Progenitor cell of endocrine pancreas (in vitro differentiated cells): ENCODE measurements at regions not wholly inside any gene's neighbourhood (a gene's known extent, or its start where the extent isn't known, plus 50 kb on each side); places are given as distances from the start of the nearest gene placed in this dataset.

ENCODE experiments used
- DNase-seq: peaks from one replicate; pipeline ENCODE4 v3.0.0; 2021; ENCODE audit warnings: low spot score; ENCODE audit not compliant: unreplicated experiment
- H3K27ac Mint-ChIP-seq: 2 replicates; pipeline ENCODE4 v1.8.0; 2021; ENCODE audit warnings: mild to moderate bottlenecking, moderate library complexity, mixed read lengths
- H3K27me3 Mint-ChIP-seq: 2 replicates; pipeline ENCODE4 v1.8.0; 2021; ENCODE audit warnings: mixed read lengths
- H3K36me3 Mint-ChIP-seq: 2 replicates; pipeline ENCODE4 v1.8.0; 2022; ENCODE audit warnings: mixed read lengths; ENCODE audit not compliant: insufficient read depth
- H3K4me1 Mint-ChIP-seq: 2 replicates; pipeline ENCODE4 v1.8.0; 2021; ENCODE audit warnings: low read depth, mixed read lengths
- H3K4me3 Mint-ChIP-seq: 2 replicates; pipeline ENCODE4 v1.8.0; 2021; ENCODE audit warnings: low read depth, mild to moderate bottlenecking, moderate library complexity, mixed read lengths
- H3K9me3 Mint-ChIP-seq: 2 replicates; pipeline ENCODE4 v1.8.0; 2021; ENCODE audit warnings: low read depth, mixed read lengths
- CTCF ChIP-seq: fragments of 200-600 bp; sonication (generic); IDR thresholded peaks from one replicate; pipeline ENCODE4 v1.5.0; 2021; ENCODE audit warnings: antibody characterized with exemption, mild to moderate bottlenecking; ENCODE audit not compliant: unreplicated experiment

DNA sequence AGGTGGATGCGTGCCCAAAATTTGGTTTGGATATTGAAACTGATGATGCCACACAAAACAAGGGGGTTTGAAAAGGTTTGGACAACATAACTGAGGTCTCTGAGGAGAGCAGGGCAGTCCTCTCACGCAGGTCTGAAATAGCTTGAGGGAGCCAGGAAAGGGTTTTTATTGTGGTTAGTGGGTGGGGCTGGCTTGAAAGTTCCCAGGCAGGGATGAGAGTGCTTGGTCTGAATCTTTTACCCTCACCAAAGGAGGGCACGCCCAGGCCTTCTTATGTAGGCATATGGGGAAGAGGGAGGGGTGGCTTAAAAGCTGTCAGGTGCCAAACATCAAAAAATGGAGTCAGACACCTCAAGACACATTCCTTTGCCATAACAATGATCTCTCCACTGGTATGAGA lies 493.1 kb upstream of the CCDC196 start:
- Mint-ChIP-seq H3K4me3 (no peak overlapping the region), H3K36me3 (no peaks in the 10 kb centered on the region), H3K9me3 (no peaks in the 10 kb centered on the region), H3K27ac (no peak overlapping the region), H3K27me3 (no peaks in the 10 kb centered on the region), H3K4me1 (no peaks in the 10 kb centered on the region)
- TF ChIP-seq CTCF = no peak
- DNase-seq = no peak

- no peak overlapping the region for H3K27ac Mint-ChIP-seq
- H3K36me3 Mint-ChIP-seq = no peaks in the 10 kb centered on the region
- peaks cover 3% of the 10 kb centered on the region for H3K9me3 Mint-ChIP-seq
- no peak for TF ChIP-seq CTCF
- H3K4me1 Mint-ChIP-seq = no peaks in the 10 kb centered on the region
- no peak for DNase-seq
- no peaks in the 10 kb centered on the region for H3K27me3 Mint-ChIP-seq
- no peak overlapping the region for H3K4me3 Mint-ChIP-seq
These were observed 492.2 kb upstream of the CCDC196 start for GRCh38 chr14:65993996-65994395.

DNA sequence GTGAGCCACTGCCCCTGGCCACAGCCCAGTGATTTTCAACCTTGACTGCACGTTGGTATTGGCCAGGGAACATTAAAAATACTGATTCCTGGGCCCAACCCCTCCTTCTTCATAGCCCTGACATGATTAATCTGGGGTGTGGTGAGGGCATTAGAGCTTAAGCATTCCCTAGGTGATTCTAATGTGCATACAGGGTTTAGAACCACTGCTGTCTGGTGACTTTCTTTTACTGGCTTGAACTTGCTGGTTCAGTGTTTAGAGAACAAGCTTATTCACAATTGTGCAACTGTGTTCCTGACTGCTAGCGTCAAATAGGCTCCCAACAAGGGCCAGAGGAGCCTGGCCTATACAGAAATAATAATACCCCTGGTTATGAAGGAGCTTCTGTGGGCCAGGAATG lies 488.8 kb upstream of the CCDC196 start:
- peaks cover 29% of the 10 kb centered on the region for H3K9me3 Mint-ChIP-seq
- TF ChIP-seq CTCF = no peak
- H3K36me3 Mint-ChIP-seq = no peaks in the 10 kb centered on the region
- no peaks in the 10 kb centered on the region for H3K4me1 Mint-ChIP-seq
- H3K4me3 Mint-ChIP-seq = no peak overlapping the region
- no peak overlapping the region for H3K27ac Mint-ChIP-seq
- H3K27me3 Mint-ChIP-seq = no peaks in the 10 kb centered on the region
- no peak for DNase-seq

DNA sequence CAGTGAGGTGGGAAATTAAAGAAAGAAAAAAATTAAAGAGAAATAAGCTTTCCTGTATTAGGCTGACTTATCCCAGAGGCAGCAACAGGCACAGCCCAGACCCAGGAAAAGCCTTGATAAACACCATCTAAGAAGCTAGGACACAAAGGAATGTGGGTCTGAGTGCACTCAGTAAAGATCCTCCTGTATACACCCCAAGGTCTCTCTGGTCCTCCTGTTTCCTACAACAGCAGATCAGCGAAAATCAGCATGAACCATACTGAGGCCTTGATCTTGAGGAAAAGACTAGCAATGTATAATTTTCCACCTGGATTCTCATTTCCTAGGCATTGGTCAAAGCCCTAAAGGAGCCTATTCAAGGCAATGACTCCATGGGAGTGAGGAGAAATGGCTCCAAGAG lies 486.3 kb upstream of the CCDC196 start:
- H3K27me3 Mint-ChIP-seq = no peaks in the 10 kb centered on the region
- peaks cover 29% of the 10 kb centered on the region for H3K9me3 Mint-ChIP-seq
- H3K4me3 Mint-ChIP-seq = no peak overlapping the region
- no peak for DNase-seq
- no peaks in the 10 kb centered on the region for H3K4me1 Mint-ChIP-seq
- no peaks in the 10 kb centered on the region for H3K36me3 Mint-ChIP-seq
- no peak for TF ChIP-seq CTCF
- no peak overlapping the region for H3K27ac Mint-ChIP-seq

GRCh38 chr14:66000766-66001165 lies 485.4 kb upstream of the CCDC196 start:
- H3K27me3 Mint-ChIP-seq = no peaks in the 10 kb centered on the region
- H3K9me3 Mint-ChIP-seq = peaks cover 29% of the 10 kb centered on the region
- no peaks in the 10 kb centered on the region for H3K36me3 Mint-ChIP-seq
- no peak overlapping the region for H3K27ac Mint-ChIP-seq
- no peak for TF ChIP-seq CTCF
- no peaks in the 10 kb centered on the region for H3K4me1 Mint-ChIP-seq
- H3K4me3 Mint-ChIP-seq = no peak overlapping the region
- DNase-seq = no peak
